ENCODE measurements at regions not wholly inside any gene's neighbourhood (a gene's known extent, or its start where the extent isn't known, plus 50 kb on each side); places are given as distances from the start of the nearest gene placed in this dataset.

DNA sequence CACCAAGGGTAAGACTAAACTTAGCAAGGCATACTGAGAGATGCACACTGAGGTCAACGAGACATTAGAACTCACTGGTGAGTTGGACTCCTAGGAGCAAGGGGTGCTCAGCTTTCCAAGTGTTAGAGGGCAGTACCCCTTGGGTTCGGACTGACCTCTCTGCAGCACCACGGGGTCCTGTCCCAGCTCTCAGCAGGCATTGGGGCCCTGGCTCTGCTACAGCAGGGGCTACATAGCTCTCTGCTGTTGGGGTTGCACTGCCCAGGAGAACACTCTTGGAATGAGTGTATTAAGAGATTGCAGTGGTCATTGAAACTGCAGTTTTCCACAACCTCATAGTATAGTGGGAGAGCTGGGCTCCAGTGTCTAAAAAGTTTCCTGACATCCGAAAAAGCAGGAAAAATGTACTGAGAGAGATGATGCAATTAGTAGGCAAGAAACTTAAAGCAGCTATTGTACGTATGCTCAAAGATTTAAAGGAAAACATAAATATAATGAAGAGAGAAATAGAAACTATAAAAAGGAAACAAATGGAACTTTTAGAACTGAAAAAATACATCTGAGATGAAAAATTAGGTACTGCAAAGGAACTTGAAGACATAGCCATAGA lies 132.5 kb upstream of the MAX start:
- DNase-seq (ENCODE audit: low read depth in 1 of 2, low spot score in 1 of 2) = no peak
- H3K27ac ChIP-seq (replicated peaks) = no peak overlapping the region
- H3K27me3 ChIP-seq (ENCODE audit: insufficient read depth, poor library complexity, severe bottlenecking) = no peaks in the 10 kb centered on the region
- TF ChIP-seq GABPA (IDR thresholded peaks at IDR 0.05; ENCODE audit: low read depth) (no peak), POLR2AphosphoS5 (IDR thresholded peaks at IDR 0.05; ENCODE audit: low read depth) (no peak), SPI1 (IDR thresholded peaks at IDR 0.05; ENCODE audit: borderline replicate concordance, low read depth) (no peak)
- TF ChIP-seq, protein P1, sequence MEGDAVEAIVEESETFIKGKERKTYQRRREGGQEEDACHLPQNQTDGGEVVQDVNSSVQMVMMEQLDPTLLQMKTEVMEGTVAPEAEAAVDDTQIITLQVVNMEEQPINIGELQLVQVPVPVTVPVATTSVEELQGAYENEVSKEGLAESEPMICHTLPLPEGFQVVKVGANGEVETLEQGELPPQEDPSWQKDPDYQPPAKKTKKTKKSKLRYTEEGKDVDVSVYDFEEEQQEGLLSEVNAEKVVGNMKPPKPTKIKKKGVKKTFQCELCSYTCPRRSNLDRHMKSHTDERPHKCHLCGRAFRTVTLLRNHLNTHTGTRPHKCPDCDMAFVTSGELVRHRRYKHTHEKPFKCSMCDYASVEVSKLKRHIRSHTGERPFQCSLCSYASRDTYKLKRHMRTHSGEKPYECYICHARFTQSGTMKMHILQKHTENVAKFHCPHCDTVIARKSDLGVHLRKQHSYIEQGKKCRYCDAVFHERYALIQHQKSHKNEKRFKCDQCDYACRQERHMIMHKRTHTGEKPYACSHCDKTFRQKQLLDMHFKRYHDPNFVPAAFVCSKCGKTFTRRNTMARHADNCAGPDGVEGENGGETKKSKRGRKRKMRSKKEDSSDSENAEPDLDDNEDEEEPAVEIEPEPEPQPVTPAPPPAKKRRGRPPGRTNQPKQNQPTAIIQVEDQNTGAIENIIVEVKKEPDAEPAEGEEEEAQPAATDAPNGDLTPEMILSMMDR (IDR thresholded peaks at IDR 0.05; ENCODE audit: insufficient read depth, low read length) = no peak
- TF ChIP-seq, protein P2, sequence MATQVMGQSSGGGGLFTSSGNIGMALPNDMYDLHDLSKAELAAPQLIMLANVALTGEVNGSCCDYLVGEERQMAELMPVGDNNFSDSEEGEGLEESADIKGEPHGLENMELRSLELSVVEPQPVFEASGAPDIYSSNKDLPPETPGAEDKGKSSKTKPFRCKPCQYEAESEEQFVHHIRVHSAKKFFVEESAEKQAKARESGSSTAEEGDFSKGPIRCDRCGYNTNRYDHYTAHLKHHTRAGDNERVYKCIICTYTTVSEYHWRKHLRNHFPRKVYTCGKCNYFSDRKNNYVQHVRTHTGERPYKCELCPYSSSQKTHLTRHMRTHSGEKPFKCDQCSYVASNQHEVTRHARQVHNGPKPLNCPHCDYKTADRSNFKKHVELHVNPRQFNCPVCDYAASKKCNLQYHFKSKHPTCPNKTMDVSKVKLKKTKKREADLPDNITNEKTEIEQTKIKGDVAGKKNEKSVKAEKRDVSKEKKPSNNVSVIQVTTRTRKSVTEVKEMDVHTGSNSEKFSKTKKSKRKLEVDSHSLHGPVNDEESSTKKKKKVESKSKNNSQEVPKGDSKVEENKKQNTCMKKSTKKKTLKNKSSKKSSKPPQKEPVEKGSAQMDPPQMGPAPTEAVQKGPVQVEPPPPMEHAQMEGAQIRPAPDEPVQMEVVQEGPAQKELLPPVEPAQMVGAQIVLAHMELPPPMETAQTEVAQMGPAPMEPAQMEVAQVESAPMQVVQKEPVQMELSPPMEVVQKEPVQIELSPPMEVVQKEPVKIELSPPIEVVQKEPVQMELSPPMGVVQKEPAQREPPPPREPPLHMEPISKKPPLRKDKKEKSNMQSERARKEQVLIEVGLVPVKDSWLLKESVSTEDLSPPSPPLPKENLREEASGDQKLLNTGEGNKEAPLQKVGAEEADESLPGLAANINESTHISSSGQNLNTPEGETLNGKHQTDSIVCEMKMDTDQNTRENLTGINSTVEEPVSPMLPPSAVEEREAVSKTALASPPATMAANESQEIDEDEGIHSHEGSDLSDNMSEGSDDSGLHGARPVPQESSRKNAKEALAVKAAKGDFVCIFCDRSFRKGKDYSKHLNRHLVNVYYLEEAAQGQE (IDR thresholded peaks at IDR 0.05; ENCODE audit: insufficient replicate concordance, low read depth) = no peak
- H3K4me3 ChIP-seq (replicated peaks; ENCODE audit: insufficient read depth, low read length) = no peak overlapping the region

DNA sequence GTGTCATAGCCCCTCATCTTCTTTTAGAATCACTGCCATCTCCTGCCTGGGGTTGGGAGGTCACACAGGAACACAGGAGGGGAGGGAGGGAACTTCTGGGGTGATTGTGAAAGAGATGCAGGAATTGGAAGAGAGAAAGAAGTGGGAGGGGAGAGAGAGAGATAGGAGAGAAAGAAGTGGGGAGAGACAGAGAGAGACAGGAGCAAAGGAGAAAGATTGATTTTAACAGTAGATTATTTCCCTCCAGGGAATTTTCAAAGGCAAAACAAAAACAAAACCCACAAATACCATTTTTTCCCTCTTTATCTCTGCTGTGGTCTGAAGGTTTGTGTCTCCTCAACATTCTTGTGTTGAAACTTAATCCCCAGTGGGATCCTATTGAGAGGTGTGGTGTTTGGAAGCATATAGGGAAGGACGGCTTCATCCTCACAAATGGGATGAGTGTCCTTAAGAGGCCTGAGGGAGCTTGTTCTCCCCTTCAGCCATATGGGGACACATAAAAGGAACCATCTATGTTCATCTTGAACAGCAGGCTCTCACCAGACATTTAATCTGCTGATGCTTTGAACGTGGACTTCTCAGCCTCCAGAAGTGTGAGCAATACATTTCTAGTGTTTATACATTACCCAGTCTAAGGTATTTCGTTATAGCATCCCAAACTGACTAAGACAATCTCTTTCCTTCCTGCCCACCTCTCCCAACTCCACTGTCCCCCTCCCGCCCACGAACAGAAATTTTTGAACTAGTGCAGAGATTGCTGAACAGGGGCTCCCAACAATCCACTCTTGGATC lies 134.9 kb upstream of the MAX start:
- no peak overlapping the region for H3K4me3 ChIP-seq (replicated peaks; ENCODE audit: insufficient read depth, low read length)
- H3K27ac ChIP-seq (replicated peaks) = no peak overlapping the region
- DNase-seq (ENCODE audit: low read depth in 1 of 2, low spot score in 1 of 2) = no peak

DNA sequence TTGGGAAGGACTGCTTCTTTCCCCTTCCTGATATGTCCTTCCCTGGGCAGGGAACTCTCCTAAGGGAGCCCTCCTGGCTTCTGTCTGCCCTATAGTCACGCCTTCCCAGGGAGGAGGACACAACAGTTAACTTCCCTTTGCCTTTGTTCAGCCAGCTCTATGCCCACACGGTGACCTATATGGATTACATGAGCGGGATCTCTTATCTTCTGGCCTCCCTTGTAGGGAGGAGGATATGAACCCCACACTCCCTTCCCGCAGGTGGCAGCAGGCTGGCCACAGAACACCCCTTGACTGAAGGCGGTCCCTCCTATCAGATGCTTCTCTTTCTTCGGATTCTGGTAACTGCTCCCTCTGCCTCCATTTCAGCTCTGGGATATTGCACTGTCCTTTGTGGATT lies 135.6 kb upstream of the MAX start:
- DNase-seq (ENCODE audit: low read depth in 1 of 2, low spot score in 1 of 2) = no peak
- TF ChIP-seq, protein P1 (IDR thresholded peaks at IDR 0.05; ENCODE audit: insufficient read depth, low read length) = no peak
- TF ChIP-seq, protein P2 (IDR thresholded peaks at IDR 0.05; ENCODE audit: insufficient replicate concordance, low read depth) = no peak
- no peak for TF ChIP-seq SPI1 (IDR thresholded peaks at IDR 0.05; ENCODE audit: borderline replicate concordance, low read depth)
- Histone ChIP-seq H3K4me3 (replicated peaks; ENCODE audit: insufficient read depth, low read length) (no peak overlapping the region), H3K27me3 (ENCODE audit: insufficient read depth, poor library complexity, severe bottlenecking) (no peaks in the 10 kb centered on the region), H3K27ac (replicated peaks) (no peak overlapping the region)

More for the DNA sequence above, 134.9 kb upstream of the MAX start:
- TF ChIP-seq, protein P1 (IDR thresholded peaks at IDR 0.05; ENCODE audit: insufficient read depth, low read length) = no peak
- TF ChIP-seq POLR2AphosphoS5 (IDR thresholded peaks at IDR 0.05; ENCODE audit: low read depth) = no peak
- TF ChIP-seq SPI1 (IDR thresholded peaks at IDR 0.05; ENCODE audit: borderline replicate concordance, low read depth) = no peak
- no peaks in the 10 kb centered on the region for H3K27me3 ChIP-seq (ENCODE audit: insufficient read depth, poor library complexity, severe bottlenecking)

All from HL-60 (cell line).